ENCODE measurements at regions not wholly inside any gene's neighbourhood (a gene's known extent, or its start where the extent isn't known, plus 50 kb on each side); places are given as distances from the start of the nearest gene placed in this dataset.

DNA sequence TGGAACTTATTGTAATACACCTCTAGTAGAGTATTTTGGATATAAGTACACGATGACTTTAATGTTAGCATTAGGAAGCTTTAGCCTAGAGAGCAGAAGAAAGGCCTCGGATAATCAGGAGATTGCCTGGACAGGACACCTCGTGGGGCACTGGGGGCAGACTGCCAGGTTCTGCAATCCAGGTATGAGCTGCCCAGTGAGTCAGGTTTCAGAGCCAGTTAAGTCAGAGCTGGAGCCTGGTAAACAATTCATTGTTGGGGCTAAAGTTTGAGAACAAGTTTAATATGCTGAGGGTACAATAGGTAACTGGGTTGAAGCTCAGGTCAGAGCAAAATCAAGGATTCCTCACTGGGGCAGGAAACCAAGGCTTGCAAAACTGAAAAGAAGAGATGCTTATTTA is 107.4 kb downstream of the RERGL start:
- TF ChIP-seq, protein P1, sequence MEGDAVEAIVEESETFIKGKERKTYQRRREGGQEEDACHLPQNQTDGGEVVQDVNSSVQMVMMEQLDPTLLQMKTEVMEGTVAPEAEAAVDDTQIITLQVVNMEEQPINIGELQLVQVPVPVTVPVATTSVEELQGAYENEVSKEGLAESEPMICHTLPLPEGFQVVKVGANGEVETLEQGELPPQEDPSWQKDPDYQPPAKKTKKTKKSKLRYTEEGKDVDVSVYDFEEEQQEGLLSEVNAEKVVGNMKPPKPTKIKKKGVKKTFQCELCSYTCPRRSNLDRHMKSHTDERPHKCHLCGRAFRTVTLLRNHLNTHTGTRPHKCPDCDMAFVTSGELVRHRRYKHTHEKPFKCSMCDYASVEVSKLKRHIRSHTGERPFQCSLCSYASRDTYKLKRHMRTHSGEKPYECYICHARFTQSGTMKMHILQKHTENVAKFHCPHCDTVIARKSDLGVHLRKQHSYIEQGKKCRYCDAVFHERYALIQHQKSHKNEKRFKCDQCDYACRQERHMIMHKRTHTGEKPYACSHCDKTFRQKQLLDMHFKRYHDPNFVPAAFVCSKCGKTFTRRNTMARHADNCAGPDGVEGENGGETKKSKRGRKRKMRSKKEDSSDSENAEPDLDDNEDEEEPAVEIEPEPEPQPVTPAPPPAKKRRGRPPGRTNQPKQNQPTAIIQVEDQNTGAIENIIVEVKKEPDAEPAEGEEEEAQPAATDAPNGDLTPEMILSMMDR (IDR thresholded peaks at IDR 0.05 in 8 of 11, conservative IDR thresholded peaks at IDR 0.05 in 3 of 11) = no peak
- no peak for TF ChIP-seq POLR2A (IDR thresholded peaks at IDR 0.05)
